HL-60 (cell line): ENCODE measurements at regions not wholly inside any gene's neighbourhood (a gene's known extent, or its start where the extent isn't known, plus 50 kb on each side); places are given as distances from the start of the nearest gene placed in this dataset.

Experiments
- DNase-seq, 2 experiments: peaks; one replicate each; pipeline ENCODE4 v3.0.0-alpha.2; 2010 to 2020; ENCODE audit warnings: low read depth in 1 of 2, low spot score in 1 of 2
- H3K27ac ChIP-seq: fragments of 250-450 bp; sonication (Bioruptor Pico); replicated peaks from 2 replicates; pipeline ENCODE4 v1.5.1; 2020; ENCODE audit warnings: mild to moderate bottlenecking, moderate library complexity
- H3K27me3 ChIP-seq: fragments of 250-450 bp; sonication (Bioruptor Pico); 2 replicates; pipeline ENCODE4 v1.5.1; 2021; ENCODE audit warnings: mild to moderate bottlenecking, moderate library complexity; ENCODE audit not compliant: insufficient read depth, poor library complexity, severe bottlenecking
- H3K4me3 ChIP-seq: replicated peaks from 2 replicates; pipeline ENCODE4 v1.5.1; 2011; ENCODE audit warnings: mild to moderate bottlenecking, control low read depth, low read length; ENCODE audit not compliant: insufficient read depth
- CTCF ChIP-seq: IDR thresholded peaks from one replicate; pipeline ENCODE4 v1.5.1; 2011; ENCODE audit warnings: low read length, control low read depth, inconsistent platforms; ENCODE audit not compliant: insufficient read depth
- GABPA ChIP-seq: IDR thresholded peaks from 2 replicates; pipeline ENCODE4 v1.6.1; 2012; ENCODE audit warnings: low read depth
- POLR2AphosphoS5 ChIP-seq: IDR thresholded peaks from 2 replicates; pipeline ENCODE4 v1.6.1; 2012; ENCODE audit warnings: low read depth
- REST ChIP-seq: IDR thresholded peaks from 2 replicates; pipeline ENCODE4 v1.6.1; 2012; ENCODE audit warnings: low read depth; ENCODE audit not compliant: insufficient replicate concordance
- SPI1 ChIP-seq: IDR thresholded peaks from 2 replicates; pipeline ENCODE4 v1.6.1; 2012; ENCODE audit warnings: low read depth, mild to moderate bottlenecking, borderline replicate concordance

- H3K27me3 ChIP-seq: no peaks in the 10 kb centered on the region
- H3K4me3 ChIP-seq: no peak overlapping the region
- DNase-seq: no peak
- no peak overlapping the region for H3K27ac ChIP-seq
- no peak for TF ChIP-seq CTCF
- TF ChIP-seq GABPA: no peak
- TF ChIP-seq REST: no peak
- TF ChIP-seq SPI1: no peak
- TF ChIP-seq POLR2AphosphoS5: no peak
These were observed 230.9 kb upstream of the FSIP2 start for GRCh38 chr2:185507719-185508118.

DNA sequence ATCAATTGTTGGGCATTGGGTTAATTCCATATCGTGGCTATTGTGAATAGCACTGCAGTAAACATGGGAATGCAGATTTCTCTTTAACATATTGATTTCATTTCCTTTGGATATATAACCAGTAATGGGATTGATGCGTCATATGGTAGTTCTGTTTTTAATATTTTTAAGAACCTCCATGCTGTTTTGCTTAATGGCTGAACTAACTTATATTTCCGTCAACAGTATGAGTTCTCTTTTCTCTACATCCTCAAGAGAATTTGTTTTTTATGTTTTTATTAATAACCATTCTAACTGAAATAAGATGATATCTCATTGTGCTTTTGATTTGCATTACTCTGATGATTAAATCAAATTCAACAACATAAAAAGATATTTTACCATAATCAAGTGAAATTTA is 228.5 kb upstream of the FSIP2 start:
- DNase-seq: no peak
- Histone ChIP-seq H3K4me3 (no peak overlapping the region), H3K27me3 (no peaks in the 10 kb centered on the region), H3K27ac (no peak overlapping the region)
- TF ChIP-seq CTCF (no peak), POLR2AphosphoS5 (no peak), SPI1 (no peak), GABPA (no peak), REST (no peak)

GRCh38 chr2:185511925-185512324 is 226.7 kb upstream of the FSIP2 start:
- TF ChIP-seq POLR2AphosphoS5 (no peak), SPI1 (no peak), GABPA (no peak), CTCF (no peak), REST (no peak)
- H3K27me3 ChIP-seq: no peaks in the 10 kb centered on the region
- DNase-seq: no peak
- no peak overlapping the region for H3K27ac ChIP-seq
- no peak overlapping the region for H3K4me3 ChIP-seq
